ENCODE measurements at regions not wholly inside any gene's neighbourhood (a gene's known extent, or its start where the extent isn't known, plus 50 kb on each side); places are given as distances from the start of the nearest gene placed in this dataset.

GRCh38 chr4:181146051-181146450 lies 1097.2 kb upstream of the TENM3 start:
- Histone ChIP-seq H3K27me3 (ENCODE audit: control insufficient read depth, insufficient read depth, low read length) (no peaks in the 10 kb centered on the region), H3K4me2 (ENCODE audit: low read depth, low read length) (no peak overlapping the region), H4K91ac (ENCODE audit: insufficient read depth, low read depth, low read length) (no peak overlapping the region), H3K18ac (ENCODE audit: low read depth, low read length) (no peak overlapping the region), H2AFZ (replicated peaks; ENCODE audit: low read length, poor library complexity) (no peak overlapping the region), H3K23ac (ENCODE audit: low read depth, low read length) (no peak overlapping the region), H2BK20ac (ENCODE audit: low read depth, low read length) (no peak overlapping the region), H2AK9ac (replicated peaks; ENCODE audit: low read depth, low read length, poor library complexity) (no peak overlapping the region), H2BK120ac (ENCODE audit: low read depth, low read length) (no peak overlapping the region), H3K9ac (ENCODE audit: low read depth, low read length) (no peak overlapping the region), H3K4me1 (ENCODE audit: control insufficient read depth, insufficient read depth, low read length) (no peaks in the 10 kb centered on the region), H3K27ac (ENCODE audit: insufficient read depth, low read length) (no peak overlapping the region), H3K9me1 (ENCODE audit: insufficient read depth, low read length) (no peaks in the 10 kb centered on the region), H4K20me1 (ENCODE audit: insufficient read depth, low read length) (no peaks in the 10 kb centered on the region), H2AK5ac (ENCODE audit: low read depth, low read length) (no peak overlapping the region), H3K36me3 (ENCODE audit: control insufficient read depth, insufficient read depth, low read length) (no peaks in the 10 kb centered on the region), H2BK15ac (ENCODE audit: low read depth, low read length) (no peak overlapping the region), H2BK5ac (ENCODE audit: low read depth, low read length, poor library complexity, severe bottlenecking) (no peak overlapping the region), H3K4ac (ENCODE audit: low read depth, low read length) (no peak overlapping the region), H3K9me3 (ENCODE audit: control insufficient read depth, insufficient read depth, low read length) (no peaks in the 10 kb centered on the region), H4K8ac (ENCODE audit: low read depth in 2 of 2, low read length in 2 of 2) (no peak overlapping the region), H3K14ac (replicated peaks; ENCODE audit: low read depth, low read length) (no peak overlapping the region), H3K79me1 (ENCODE audit: low read depth in 1 of 2, low read length in 2 of 2) (no peaks in the 10 kb centered on the region), H3K4me3 (ENCODE audit: insufficient read depth, low read depth, low read length) (no peak overlapping the region), H3K56ac (ENCODE audit: extremely low read depth, insufficient read depth, low read length) (no peak overlapping the region), H4K5ac (ENCODE audit: low read depth, low read length) (no peak overlapping the region)
- dilution Hi-C loops (cut with HindIII; ENCODE audit: low sequenced_read_pairs, unreplicated experiment), result no loop called here
- ATAC-seq (ENCODE audit: low read depth) (no peak), DNase-seq (no peak)
- in situ Hi-C loops (cut with MboI; ENCODE audit: low sequenced_read_pairs), result loop anchor here (10.0 to 25.0 kb wide), 2 partner anchors 379 to 1666 kb away; no protein-coding TSS in a partner anchor
- ChIA-PET POLR2A (ENCODE audit: unreplicated experiment) (no interaction called here), CTCF (no interaction called here)
- no TSS peak for BruUV-seq (replicated peaks)
- intact Hi-C loops (cut with micrococcal nuclease), result no loop called here
- no CpG with 5 or more reads among the region's 1 CpG for WGBS, 2 experiments (ENCODE audit: extremely low coverage in 2 of 2, insufficient read length in 1 of 2)
- TF ChIP-seq, protein P1, sequence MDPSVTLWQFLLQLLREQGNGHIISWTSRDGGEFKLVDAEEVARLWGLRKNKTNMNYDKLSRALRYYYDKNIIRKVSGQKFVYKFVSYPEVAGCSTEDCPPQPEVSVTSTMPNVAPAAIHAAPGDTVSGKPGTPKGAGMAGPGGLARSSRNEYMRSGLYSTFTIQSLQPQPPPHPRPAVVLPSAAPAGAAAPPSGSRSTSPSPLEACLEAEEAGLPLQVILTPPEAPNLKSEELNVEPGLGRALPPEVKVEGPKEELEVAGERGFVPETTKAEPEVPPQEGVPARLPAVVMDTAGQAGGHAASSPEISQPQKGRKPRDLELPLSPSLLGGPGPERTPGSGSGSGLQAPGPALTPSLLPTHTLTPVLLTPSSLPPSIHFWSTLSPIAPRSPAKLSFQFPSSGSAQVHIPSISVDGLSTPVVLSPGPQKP (IDR thresholded peaks at IDR 0.05; ENCODE audit: borderline replicate concordance, low read depth, low read length), result no peak
- no peak for TF ChIP-seq MAZ (IDR thresholded peaks at IDR 0.05; ENCODE audit: borderline replicate concordance, low read depth, low read length)
- no peak for TF ChIP-seq MAFK (IDR thresholded peaks at IDR 0.05; ENCODE audit: low read depth, low read length)
- no peak for TF ChIP-seq NFE2L2 (IDR thresholded peaks at IDR 0.05; ENCODE audit: low read depth, low read length)
- no peak for TF ChIP-seq BHLHE40 (IDR thresholded peaks at IDR 0.05; ENCODE audit: low read depth, low read length)
- TF ChIP-seq RFX5 (IDR thresholded peaks at IDR 0.05; ENCODE audit: low read depth, low read length), result no peak
- no peak for TF ChIP-seq MXI1 (IDR thresholded peaks at IDR 0.05; ENCODE audit: borderline replicate concordance, low read depth, low read length)
- TF ChIP-seq SMC3 (IDR thresholded peaks at IDR 0.05; ENCODE audit: low read depth, low read length), result no peak
- no peak for TF ChIP-seq USF2 (IDR thresholded peaks at IDR 0.05; ENCODE audit: low read depth, low read length)
- no peak for TF ChIP-seq CHD1 (IDR thresholded peaks at IDR 0.05; ENCODE audit: low read depth, low read length)

Data from IMR-90 (cell line).